Sigmoid colon (tissue), 6 donors: ENCODE measurements at regions not wholly inside any gene's neighbourhood (a gene's known extent, or its start where the extent isn't known, plus 50 kb on each side); places are given as distances from the start of the nearest gene placed in this dataset.

Source experiments
- DNase-seq: peaks from one replicate; pipeline ENCODE4 v3.0.0-alpha.2; 2019
- H3K27ac ChIP-seq, 4 donors: fragments of 200-600 bp; sonication (generic); one replicate each; pipeline ENCODE4 v1.5.1; 2016 to 2019; ENCODE audit warnings: mild to moderate bottlenecking in 1 of 4
- H3K27me3 ChIP-seq, 3 donors: fragments of 200-600 bp; sonication (generic); one replicate each; pipeline ENCODE4 v1.5.1; 2019; ENCODE audit warnings: mild to moderate bottlenecking in 1 of 3
- H3K36me3 ChIP-seq, 4 donors: fragments of 200-600 bp; sonication (generic); one replicate each; pipeline ENCODE4 v1.5.1; 2016 to 2019
- H3K4me1 ChIP-seq, 4 donors: fragments of 200-600 bp; sonication (generic); one replicate each; pipeline ENCODE4 v1.5.1; 2017 to 2019
- H3K4me3 ChIP-seq, 4 donors: fragments of 200-600 bp; sonication (generic); one replicate each; pipeline ENCODE4 v1.5.1; 2017 to 2019; ENCODE audit warnings: mild to moderate bottlenecking in 2 of 4, moderate library complexity in 1 of 4
- H3K9me3 ChIP-seq, 4 donors: fragments of 200-600 bp in 3 of 4; sonication (generic) in 3 of 4; one replicate each; pipeline versions ENCODE4 v1.5.1 to v1.6.1; 2013 to 2019
- CTCF ChIP-seq, 4 experiments: fragments of 450-650 bp in 3 of 4; fragments of 200-600 bp in 1 of 4; IDR thresholded peaks; one replicate each; pipeline ENCODE4 v1.5.1; 2016 to 2019; ENCODE audit warnings: antibody characterized with exemption in 4 of 4, mild to moderate bottlenecking in 3 of 4, moderate library complexity in 2 of 4
- EP300 ChIP-seq, 4 donors: sonication (generic); formaldehyde crosslinking; IDR thresholded peaks; one replicate each; pipeline ENCODE4 v1.6.1; 2017; ENCODE audit warnings: antibody characterized with exemption in 4 of 4
- POLR2A ChIP-seq, 2 donors: fragments of 450-650 bp; IDR thresholded peaks; one replicate each; pipeline ENCODE4 v1.6.1; 2016; ENCODE audit warnings: antibody characterized with exemption in 2 of 2, mild to moderate bottlenecking in 2 of 2, moderate library complexity in 2 of 2
- POLR2AphosphoS5 ChIP-seq, 4 donors: sonication (generic); formaldehyde crosslinking; IDR thresholded peaks; one replicate each; pipeline ENCODE4 v1.6.1; 2017; ENCODE audit warnings: antibody characterized with exemption in 4 of 4
- WGBS, 2 donors: extraction: QIAGEN DNeasy Blood & Tissue Kit; methylation state at CpG; one replicate each; pipeline ENCODE4 v1.1.7; 2013; 5-methylcytosine and 5-hydroxymethylcytosine counted together
- intact Hi-C: fragments of 100-400 bp; cut with DNase I; formaldehyde crosslinking; loops from one replicate; pipeline ENCODE4 v1.15.1; 2023
- donor health status: healthy with polysubstance abuse.
- donor health status: healthy.

GRCh38 chr4:74583089-74583700, 138.3 kb downstream of the AREG start:
- H3K36me3 ChIP-seq: no peaks in the 10 kb centered on the region
- H3K27ac ChIP-seq: no peak overlapping the region
- no peak for DNase-seq
- no peaks in the 10 kb centered on the region for H3K27me3 ChIP-seq
- intact Hi-C loops: no loop called here
- H3K9me3 ChIP-seq: no peaks in the 10 kb centered on the region
- no peak for TF ChIP-seq EP300 (IDR thresholded peaks at IDR 0.05)
- TF ChIP-seq POLR2A (IDR thresholded peaks at IDR 0.05): no peak
- no peak for TF ChIP-seq POLR2AphosphoS5 (IDR thresholded peaks at IDR 0.05)
- no peak for TF ChIP-seq CTCF (IDR thresholded peaks at IDR 0.05)
- 25 to 51% methylated on average over 1 of the region's 1 CpG for WGBS, 2 donors
- H3K4me1 ChIP-seq: no peaks in the 10 kb centered on the region
- H3K4me3 ChIP-seq: no peak overlapping the region

- H3K27ac ChIP-seq: no peak overlapping the region
- TF ChIP-seq POLR2A (IDR thresholded peaks at IDR 0.05) (no peak), POLR2AphosphoS5 (IDR thresholded peaks at IDR 0.05) (no peak), CTCF (IDR thresholded peaks at IDR 0.05) (no peak), EP300 (IDR thresholded peaks at IDR 0.05) (no peak)
- DNase-seq: no peak
- no peaks in the 10 kb centered on the region for H3K27me3 ChIP-seq
- H3K4me3 ChIP-seq: no peak overlapping the region
- no peaks in the 10 kb centered on the region for H3K9me3 ChIP-seq
- intact Hi-C loops: no loop called here
- no peaks in the 10 kb centered on the region for H3K4me1 ChIP-seq
- no peaks in the 10 kb centered on the region for H3K36me3 ChIP-seq
These were observed 138.8 kb downstream of the AREG start for GRCh38 chr4:74583757-74584156.

GRCh38 chr4:74588350-74588749, 143.4 kb downstream of the AREG start:
- Histone ChIP-seq H3K27ac (no peak overlapping the region), H3K9me3 (no peaks in the 10 kb centered on the region), H3K4me1 (no peaks in the 10 kb centered on the region), H3K27me3 (no peaks in the 10 kb centered on the region), H3K36me3 (no peaks in the 10 kb centered on the region), H3K4me3 (no peak overlapping the region)
- no peak for DNase-seq
- TF ChIP-seq POLR2A (IDR thresholded peaks at IDR 0.05): no peak
- TF ChIP-seq POLR2AphosphoS5 (IDR thresholded peaks at IDR 0.05): no peak
- no peak for TF ChIP-seq CTCF (IDR thresholded peaks at IDR 0.05)
- no peak for TF ChIP-seq EP300 (IDR thresholded peaks at IDR 0.05)
- intact Hi-C loops: no loop called here
- 93% methylated on average over 5 of the region's 5 CpGs for WGBS, 2 donors

- H3K4me3 ChIP-seq: no peak overlapping the region
- H3K9me3 ChIP-seq: no peaks in the 10 kb centered on the region
- TF ChIP-seq CTCF (IDR thresholded peaks at IDR 0.05) (no peak), POLR2A (IDR thresholded peaks at IDR 0.05) (no peak), EP300 (IDR thresholded peaks at IDR 0.05) (no peak), POLR2AphosphoS5 (IDR thresholded peaks at IDR 0.05) (no peak)
- no peaks in the 10 kb centered on the region for H3K27me3 ChIP-seq
- no peak for DNase-seq
- intact Hi-C loops: no loop called here
- H3K27ac ChIP-seq: no peak overlapping the region
- H3K4me1 ChIP-seq: no peaks in the 10 kb centered on the region
- H3K36me3 ChIP-seq: no peaks in the 10 kb centered on the region
These were observed 145.5 kb downstream of the AREG start for GRCh38 chr4:74590476-74590875.
